GM21825 (cell line): ENCODE measurements at regions not wholly inside any gene's neighbourhood (a gene's known extent, or its start where the extent isn't known, plus 50 kb on each side); places are given as distances from the start of the nearest gene placed in this dataset.
A peak's percentile ranks its signal among the peaks of the same experiment; 100 is the strongest.

Source experiments
- ATAC-seq: cut with Tn5 transposase; IDR thresholded peaks from one replicate; pipeline ENCODE4 v1.9.1; 2021; ENCODE audit warnings: mild to moderate bottlenecking, moderate library complexity; ENCODE audit not compliant: unreplicated experiment

GRCh38 chr4:4641661-4642495, 100.0 kb upstream of the STX18 start:
- no peak for ATAC-seq

DNA sequence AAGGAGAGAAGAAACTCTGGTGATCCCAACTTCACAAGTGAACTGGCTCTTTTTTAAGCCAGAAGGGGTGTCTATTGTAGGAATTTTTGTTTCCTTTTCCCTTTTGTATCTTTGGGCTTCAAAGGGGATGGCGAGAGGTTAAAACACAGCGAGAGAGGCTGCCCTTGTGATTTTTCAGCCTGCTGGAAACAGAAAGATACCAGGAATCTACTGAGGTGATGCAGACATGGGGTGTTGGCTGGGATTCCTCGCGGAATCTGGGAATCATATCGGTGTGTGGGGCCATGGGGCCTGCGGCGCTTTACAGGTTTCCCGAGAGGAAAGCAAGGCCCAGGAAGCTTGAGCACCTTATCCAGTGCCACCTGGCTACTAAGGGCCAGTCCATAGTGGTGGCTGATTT, 99.4 kb upstream of the STX18 start:
- ATAC-seq = no peak

DNA sequence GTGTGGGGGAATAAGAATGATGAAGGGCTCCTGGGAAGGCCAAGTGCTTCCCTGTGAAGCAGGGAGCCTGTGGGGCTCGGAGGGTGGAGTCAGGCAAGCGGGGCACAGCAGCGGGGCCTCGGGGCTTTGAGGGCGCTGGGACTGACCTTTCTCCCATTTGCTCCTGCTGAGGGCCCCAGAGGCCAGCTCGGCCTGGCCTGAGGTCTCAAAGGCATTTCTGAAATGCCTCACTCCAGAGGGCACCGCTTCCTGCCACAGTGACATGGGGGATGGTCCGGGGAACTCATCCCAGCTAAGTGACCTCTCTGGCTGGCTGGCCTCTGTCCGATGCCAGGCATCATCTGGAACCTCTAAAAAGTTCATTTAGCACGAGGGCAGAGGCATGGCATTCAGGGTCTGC, 98.8 kb upstream of the STX18 start:
- ATAC-seq = no peak

GRCh38 chr4:4639370-4639769, 97.5 kb upstream of the STX18 start:
- no peak for ATAC-seq

DNA sequence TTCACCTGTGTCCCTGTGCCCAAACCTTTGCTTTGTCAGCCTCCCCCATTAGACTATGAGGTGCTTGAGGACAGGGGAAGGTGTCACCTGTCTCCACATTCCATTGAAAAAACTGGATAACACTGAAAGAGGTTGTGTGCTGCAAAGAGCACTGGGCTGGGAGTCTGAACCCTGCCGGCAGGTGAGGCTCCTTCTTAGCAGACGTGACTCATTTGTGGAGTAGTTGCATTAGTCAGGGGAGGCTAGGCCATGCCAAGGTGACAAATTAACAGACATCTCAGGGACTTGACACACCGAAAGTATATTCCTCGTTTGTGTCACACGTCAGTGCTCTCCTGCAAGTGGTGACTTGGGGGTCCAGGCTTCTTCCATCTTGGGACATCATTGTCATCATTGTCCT, 95.9 kb upstream of the STX18 start:
- no peak for ATAC-seq

DNA sequence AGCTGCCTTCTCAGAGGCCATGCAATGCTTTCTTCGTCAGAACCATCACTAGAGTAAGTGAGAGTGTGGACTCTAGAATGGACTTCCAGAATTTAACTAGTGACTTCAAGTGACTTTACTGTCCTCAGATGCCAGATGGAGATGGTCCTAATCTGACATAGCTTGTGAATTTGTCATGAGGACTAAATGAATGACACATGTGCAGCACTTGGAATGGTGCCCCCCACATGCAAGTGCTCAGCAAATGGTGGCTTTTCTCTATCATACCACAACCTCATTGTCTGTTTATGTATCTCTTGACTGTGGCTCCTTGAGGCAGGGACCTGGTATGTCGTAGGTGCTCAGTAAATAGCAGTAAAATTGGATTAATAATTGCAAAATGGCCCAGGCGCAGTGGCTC, 91.6 kb upstream of the STX18 start:
- ATAC-seq = no peak

DNA sequence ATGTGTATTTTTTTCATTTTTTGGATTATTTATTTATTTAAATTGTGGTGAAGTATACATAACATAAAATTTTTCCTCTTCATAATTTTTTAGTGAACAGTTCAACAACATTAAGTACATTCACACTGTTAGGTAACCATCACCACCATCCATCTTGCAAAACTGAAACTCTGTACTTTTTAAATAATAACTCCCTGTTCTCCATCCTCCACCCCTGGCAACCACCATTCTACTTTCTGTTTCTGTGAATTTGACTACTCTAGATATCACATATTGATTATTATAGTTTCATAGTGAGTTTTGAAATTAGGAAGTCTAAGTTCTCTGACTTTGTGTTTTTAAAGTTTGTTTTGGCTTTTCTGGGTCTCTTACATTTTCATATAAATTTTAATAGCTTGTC, 89.3 kb upstream of the STX18 start:
- peak; percentile 77 for ATAC-seq

GRCh38 chr4:4627906-4628305, 86.1 kb upstream of the STX18 start:
- no peak for ATAC-seq

DNA sequence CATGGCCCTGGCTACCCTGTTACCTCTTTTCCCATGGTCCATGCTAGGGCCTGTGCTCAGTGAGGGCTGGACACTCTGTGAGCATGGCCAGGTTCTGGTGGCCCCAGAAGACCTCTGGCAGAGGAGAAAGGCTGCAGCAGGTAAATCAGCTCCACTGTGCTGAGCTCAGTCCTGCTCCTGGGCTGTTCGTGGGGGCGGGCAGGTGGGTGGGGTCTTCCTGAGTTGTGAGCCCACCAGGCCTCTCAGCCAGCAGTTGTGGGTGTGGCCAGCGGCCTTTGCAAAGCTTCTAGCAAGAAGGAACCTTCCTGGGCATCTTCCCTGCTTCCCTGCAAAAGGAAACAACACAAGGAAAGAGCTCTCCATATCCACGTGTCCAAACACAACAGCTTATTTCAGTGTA, 85.3 kb upstream of the STX18 start:
- no peak for ATAC-seq

DNA sequence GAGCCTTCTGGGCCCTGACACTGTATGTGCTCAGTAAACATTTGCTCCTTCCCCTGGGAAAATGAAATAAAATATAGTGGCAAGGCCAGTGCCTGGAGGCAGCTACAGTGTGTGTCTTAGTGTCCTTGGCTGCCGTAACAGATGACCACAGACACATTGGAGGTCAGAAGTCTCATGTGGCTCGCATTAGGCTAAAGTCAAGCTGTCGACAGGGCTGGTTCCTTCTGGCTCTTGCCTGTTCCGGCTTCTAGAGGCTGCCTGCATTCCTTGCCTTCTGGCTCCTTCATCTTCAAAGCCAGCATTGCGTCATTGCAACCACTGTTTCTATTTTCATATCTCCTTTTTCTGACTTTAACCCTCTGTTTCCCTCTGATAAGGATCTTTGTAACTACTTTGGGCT, 83.6 kb upstream of the STX18 start:
- ATAC-seq = no peak

- no peak for ATAC-seq
Observed at GRCh38 chr4:4624276-4624897, 82.5 kb upstream of the STX18 start.

- ATAC-seq = no peak
Observed at GRCh38 chr4:4619821-4620220, 78.0 kb upstream of the STX18 start.

DNA sequence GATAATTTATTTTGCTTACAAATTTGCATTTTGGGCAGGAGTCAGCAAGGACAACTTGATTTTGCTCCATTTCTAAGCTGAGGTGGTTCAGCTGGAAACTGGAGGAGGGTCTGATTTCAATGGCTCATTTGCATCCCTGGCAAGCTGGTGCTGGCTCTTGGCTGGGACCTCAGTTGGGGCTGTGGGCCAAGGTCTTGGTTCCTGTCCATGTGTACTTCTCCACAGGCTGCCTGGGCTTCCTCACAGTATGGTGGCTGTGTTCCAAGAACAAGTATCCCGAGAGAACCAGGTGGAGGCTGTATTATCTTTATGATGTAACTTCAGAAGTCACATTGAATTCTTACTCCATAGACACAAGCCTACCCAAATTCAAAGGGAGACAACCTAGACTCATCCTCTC, 77.0 kb upstream of the STX18 start:
- no peak for ATAC-seq

GRCh38 chr4:4614925-4615678, 73.3 kb upstream of the STX18 start:
- ATAC-seq = no peak

DNA sequence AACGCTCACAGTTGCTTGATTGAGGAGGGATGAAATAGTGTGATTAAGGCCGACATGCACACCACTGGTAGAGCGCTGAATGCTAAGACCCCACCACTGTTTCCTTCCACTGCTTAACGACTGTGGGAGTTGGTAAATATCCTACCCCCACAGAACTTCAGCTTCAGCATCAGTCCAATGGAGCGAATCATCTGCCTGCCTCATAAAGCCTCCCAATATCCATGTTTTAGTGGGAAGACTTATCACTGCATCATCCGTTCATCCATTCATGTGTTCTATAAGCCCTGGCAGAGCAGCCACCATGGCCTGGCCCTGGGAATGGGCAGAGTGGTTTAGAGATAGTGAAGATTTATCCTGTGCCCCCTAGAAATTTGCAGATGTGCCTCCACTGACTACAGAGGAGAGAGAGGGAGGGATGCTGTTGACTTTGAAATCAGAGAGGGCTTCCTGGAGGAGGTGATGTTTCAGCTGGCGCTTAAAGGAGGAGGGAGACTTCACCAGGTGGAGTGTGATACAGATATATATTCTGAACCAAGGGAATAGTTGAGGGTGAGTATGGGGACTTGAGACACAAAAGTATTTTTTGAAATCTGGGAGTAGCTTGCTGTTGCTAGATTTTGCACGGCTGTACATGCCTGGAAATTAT, 71.9 kb upstream of the STX18 start:
- ATAC-seq = no peak

DNA sequence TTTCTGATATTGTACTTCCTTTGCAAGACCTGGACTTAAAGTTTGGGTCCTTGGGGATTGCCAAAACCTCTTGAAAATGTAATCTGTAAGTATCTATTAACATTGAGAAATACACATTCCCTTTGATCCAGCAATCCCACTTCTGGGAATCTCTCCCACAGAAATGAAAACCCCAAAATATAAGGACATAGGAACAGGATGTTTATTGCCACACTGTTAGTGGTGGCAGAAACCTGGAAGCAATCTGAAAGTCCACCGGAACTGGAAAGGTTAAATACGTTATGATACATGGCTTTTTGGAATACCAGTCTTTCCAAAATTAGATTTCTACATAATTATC, 71.2 kb upstream of the STX18 start:
- no peak for ATAC-seq

GRCh38 chr4:4610672-4611071, 68.8 kb upstream of the STX18 start:
- no peak for ATAC-seq

GRCh38 chr4:4609622-4610334, 67.9 kb upstream of the STX18 start:
- ATAC-seq = no peak

- no peak for ATAC-seq
Observed at GRCh38 chr4:4608214-4608537, 66.3 kb upstream of the STX18 start.

GRCh38 chr4:4607336-4608213, 65.7 kb upstream of the STX18 start:
- no peak for ATAC-seq
